Trophoblast cell (in vitro differentiated cells and primary cell): ENCODE measurements at regions not wholly inside any gene's neighbourhood (a gene's known extent, or its start where the extent isn't known, plus 50 kb on each side); places are given as distances from the start of the nearest gene placed in this dataset.
A peak's percentile ranks its signal among the peaks of the same experiment; 100 is the strongest.

Experiments used
- DNase-seq, 2 donors: peaks; one replicate each; pipeline ENCODE4 v3.0.0-alpha.2; 2016
- H2AFZ ChIP-seq: 2 replicates; pipeline ENCODE4 v1.6.1; 2013; ENCODE audit warnings: low read length, moderate library complexity, mild to moderate bottlenecking; ENCODE audit not compliant: insufficient read depth, poor library complexity
- H2AK5ac ChIP-seq: 2 replicates; pipeline ENCODE4 v1.6.1; 2013; ENCODE audit warnings: mild to moderate bottlenecking, low read length
- H2BK120ac ChIP-seq: 2 replicates; pipeline ENCODE4 v1.6.1; 2013; ENCODE audit warnings: low read length, mild to moderate bottlenecking, moderate library complexity; ENCODE audit not compliant: insufficient read depth, poor library complexity
- H2BK12ac ChIP-seq: 2 replicates; pipeline ENCODE4 v1.6.1; 2013; ENCODE audit warnings: mild to moderate bottlenecking, low read length, moderate library complexity
- H2BK5ac ChIP-seq: 2 replicates; pipeline ENCODE4 v1.6.1; 2013; ENCODE audit warnings: low read length, low read depth, moderate library complexity, mild to moderate bottlenecking; ENCODE audit not compliant: poor library complexity
- H3K14ac ChIP-seq: 2 replicates; pipeline ENCODE4 v1.6.1; 2013; ENCODE audit warnings: mild to moderate bottlenecking, low read length
- H3K18ac ChIP-seq: 2 replicates; pipeline ENCODE4 v1.6.1; 2013; ENCODE audit warnings: mild to moderate bottlenecking, low read length
- H3K23ac ChIP-seq: 2 replicates; pipeline ENCODE4 v1.6.1; 2013; ENCODE audit warnings: low read length
- H3K27ac ChIP-seq: 2 replicates; pipeline ENCODE4 v1.5.1; 2013; ENCODE audit warnings: low read depth, mild to moderate bottlenecking, inconsistent platforms, low read length, moderate library complexity
- H3K27me3 ChIP-seq: 2 replicates; pipeline ENCODE4 v1.6.1; 2013; ENCODE audit warnings: inconsistent platforms, mild to moderate bottlenecking, low read length, moderate library complexity; ENCODE audit not compliant: insufficient read depth
- H3K36me3 ChIP-seq, 2 experiments: 1 replicate in 1 of 2; 2 replicates in 1 of 2; pipeline ENCODE4 v1.6.1; 2013; ENCODE audit warnings: low read length in 2 of 2, mild to moderate bottlenecking in 2 of 2, moderate library complexity in 1 of 2; ENCODE audit not compliant: insufficient read depth in 2 of 2, control insufficient read depth in 1 of 2
- H3K4ac ChIP-seq: 2 replicates; pipeline ENCODE4 v1.6.1; 2013; ENCODE audit warnings: low read depth, mild to moderate bottlenecking, low read length, moderate library complexity
- H3K4me1 ChIP-seq, 2 experiments: 1 replicate in 1 of 2; 2 replicates in 1 of 2; pipeline ENCODE4 v1.6.1; 2013; ENCODE audit warnings: low read length in 2 of 2, mild to moderate bottlenecking in 2 of 2, moderate library complexity in 1 of 2; ENCODE audit not compliant: insufficient read depth in 2 of 2, control insufficient read depth in 1 of 2
- H3K4me2 ChIP-seq: 2 replicates; pipeline ENCODE4 v1.6.1; 2013; ENCODE audit warnings: inconsistent platforms, mild to moderate bottlenecking, low read length, moderate library complexity
- H3K4me3 ChIP-seq: 2 replicates; pipeline ENCODE4 v1.5.1; 2013; ENCODE audit warnings: mild to moderate bottlenecking, low read depth, low read length, inconsistent platforms
- H3K79me1 ChIP-seq: one replicate; pipeline ENCODE4 v1.6.1; 2013; ENCODE audit warnings: low read length
- H3K79me2 ChIP-seq: 2 replicates; pipeline ENCODE4 v1.6.1; 2013; ENCODE audit warnings: low read length, mild to moderate bottlenecking; ENCODE audit not compliant: control insufficient read depth, insufficient read depth, poor library complexity
- H3K9ac ChIP-seq: 2 replicates; pipeline ENCODE4 v1.6.1; 2013; ENCODE audit warnings: mild to moderate bottlenecking, low read length
- H3K9me3 ChIP-seq: 2 replicates; pipeline ENCODE4 v1.6.1; 2013; ENCODE audit warnings: low read depth, mild to moderate bottlenecking, control low read depth, inconsistent platforms, low read length; ENCODE audit not compliant: insufficient read depth
- H4K12ac ChIP-seq: 2 replicates; pipeline ENCODE4 v1.6.1; 2013; ENCODE audit warnings: low read depth, mild to moderate bottlenecking, low read length, moderate library complexity
- H4K8ac ChIP-seq: 2 replicates; pipeline ENCODE4 v1.6.1; 2013; ENCODE audit warnings: low read depth, mild to moderate bottlenecking, low read length, moderate library complexity
- H4K91ac ChIP-seq: one replicate; pipeline ENCODE4 v1.6.1; 2013; ENCODE audit warnings: low read depth, mild to moderate bottlenecking, low read length, moderate library complexity
- WGBS: extraction: QIAGEN DNeasy Blood & Tissue Kit; methylation state at CpG from one replicate; pipeline ENCODE4 v1.1.7; 2013; ENCODE audit warnings: missing lambda C conversion rate; ENCODE audit not compliant: insufficient read length, insufficient coverage; ENCODE audit errors: extremely low coverage; 5-methylcytosine and 5-hydroxymethylcytosine counted together

- Histone ChIP-seq H4K8ac (no peak overlapping the region), H2BK5ac (no peak overlapping the region), H3K9me3 (no peaks in the 10 kb centered on the region), H3K4me1 (no peaks in the 10 kb centered on the region), H2BK120ac (no peak overlapping the region), H3K4me2 (no peak overlapping the region), H3K36me3 (no peaks in the 10 kb centered on the region), H3K79me1 (no peaks in the 10 kb centered on the region), H3K14ac (no peak overlapping the region), H4K91ac (no peak overlapping the region), H3K4ac (no peak overlapping the region), H2AFZ (no peak overlapping the region), H3K4me3 (no peak overlapping the region), H3K27ac (no peak overlapping the region), H2AK5ac (no peak overlapping the region), H3K27me3 (no peaks in the 10 kb centered on the region), H4K12ac (no peak overlapping the region), H3K18ac (no peak overlapping the region), H3K79me2 (no peaks in the 10 kb centered on the region), H3K23ac (no peak overlapping the region), H2BK12ac (no peak overlapping the region), H3K9ac (no peak overlapping the region)
- DNase-seq = no peak
- WGBS = no CpG with 5 or more reads among the region's 2 CpGs
Observed at GRCh38 chr1:70659891-70660290, 248.8 kb downstream of the CTH start.

DNA sequence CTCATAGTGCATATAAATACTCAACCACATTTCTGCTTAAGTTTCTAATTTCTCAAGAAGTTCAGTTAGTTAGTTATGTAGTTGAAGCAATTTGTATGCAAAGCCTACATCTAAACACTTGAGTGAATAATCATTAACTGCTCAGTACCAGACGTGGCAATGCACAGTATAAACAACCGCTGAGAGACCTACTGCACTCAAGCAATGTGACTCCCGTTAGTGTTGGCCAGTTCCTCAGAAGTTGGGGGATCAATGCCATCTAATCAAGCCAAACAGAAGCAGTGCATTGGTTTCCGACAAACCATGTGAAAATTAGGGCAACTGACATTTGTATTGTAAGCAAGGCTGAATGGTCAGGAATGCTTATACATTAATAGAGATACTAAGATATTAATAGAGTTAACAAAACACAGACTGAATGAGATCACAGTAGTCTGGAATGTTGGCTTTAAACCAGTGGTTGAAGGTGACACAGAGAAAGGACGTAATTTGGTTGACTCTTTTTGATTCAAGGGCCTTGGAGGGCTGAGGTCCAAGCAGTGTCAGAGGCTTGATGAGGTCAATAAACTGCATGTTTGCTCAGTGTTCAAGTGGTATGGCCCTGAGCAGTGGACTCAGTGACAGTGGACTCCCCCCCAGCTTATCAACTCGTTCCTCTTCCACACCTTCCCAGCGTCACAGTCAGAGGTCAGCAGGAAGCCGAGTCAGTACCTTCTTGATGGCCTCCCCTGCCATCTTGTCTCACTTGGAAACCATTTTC, 255.5 kb downstream of the CTH start:
- Histone ChIP-seq H3K18ac (no peak overlapping the region), H2BK12ac (no peak overlapping the region), H3K14ac (no peak overlapping the region), H3K4me2 (no peak overlapping the region), H2AFZ (no peak overlapping the region), H3K4me1 (no peaks in the 10 kb centered on the region), H3K9me3 (no peaks in the 10 kb centered on the region), H3K9ac (no peak overlapping the region), H2BK5ac (no peak overlapping the region), H3K36me3 (no peaks in the 10 kb centered on the region), H4K8ac (no peak overlapping the region), H4K91ac (no peak overlapping the region), H3K79me2 (no peaks in the 10 kb centered on the region), H2AK5ac (no peak overlapping the region), H3K23ac (no peak overlapping the region), H3K4ac (no peak overlapping the region), H2BK120ac (no peak overlapping the region), H3K4me3 (no peak overlapping the region), H3K79me1 (no peaks in the 10 kb centered on the region), H3K27ac (no peak overlapping the region), H4K12ac (no peak overlapping the region), H3K27me3 (no peaks in the 10 kb centered on the region)
- WGBS = no CpG with 5 or more reads among the region's 8 CpGs
- DNase-seq = no peak

DNA sequence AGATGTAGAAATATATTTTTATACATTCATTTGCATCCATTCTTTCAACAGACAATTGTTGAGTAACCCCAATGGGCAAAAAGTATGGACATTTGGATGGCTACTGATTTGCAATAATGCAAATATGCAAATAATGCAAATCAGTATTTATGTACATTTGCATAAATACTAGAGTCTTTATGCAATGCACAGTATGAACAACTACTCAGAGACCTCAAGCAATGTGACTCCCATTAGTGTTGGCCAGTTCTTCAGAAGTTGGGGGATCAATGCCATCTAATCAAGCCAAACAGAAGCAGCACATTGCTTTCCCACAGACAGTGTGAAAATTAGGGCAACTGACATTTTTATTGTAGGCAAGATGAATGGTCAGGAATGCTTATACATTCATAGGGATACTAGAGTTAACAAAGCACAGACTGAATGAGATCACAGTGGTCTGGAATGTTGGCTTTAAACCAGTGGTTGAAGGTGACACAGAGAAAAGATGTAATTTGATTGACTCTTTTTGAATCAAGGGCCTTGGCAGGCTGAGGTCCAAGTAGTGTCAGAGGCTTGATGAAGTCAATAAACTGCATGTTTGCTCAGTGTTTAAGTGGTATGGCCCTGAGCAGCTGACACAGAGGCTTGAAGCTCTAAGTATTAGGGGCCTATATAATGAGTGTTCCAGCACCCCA, 256.6 kb downstream of the CTH start:
- H3K18ac ChIP-seq = no peak overlapping the region
- H3K79me2 ChIP-seq = no peaks in the 10 kb centered on the region
- H4K91ac ChIP-seq = no peak overlapping the region
- H3K9me3 ChIP-seq = no peaks in the 10 kb centered on the region
- no peak overlapping the region for H3K4me2 ChIP-seq
- H2BK5ac ChIP-seq = no peak overlapping the region
- no peak overlapping the region for H3K27ac ChIP-seq
- no peak overlapping the region for H3K9ac ChIP-seq
- H3K4me1 ChIP-seq = no peaks in the 10 kb centered on the region
- H3K4me3 ChIP-seq = no peak overlapping the region
- H2BK120ac ChIP-seq = no peak overlapping the region
- H3K4ac ChIP-seq = no peak overlapping the region
- no peaks in the 10 kb centered on the region for H3K79me1 ChIP-seq
- H3K27me3 ChIP-seq = no peaks in the 10 kb centered on the region
- H2AFZ ChIP-seq = no peak overlapping the region
- H2BK12ac ChIP-seq = no peak overlapping the region
- no peak overlapping the region for H3K23ac ChIP-seq
- no peak overlapping the region for H4K8ac ChIP-seq
- no peak overlapping the region for H2AK5ac ChIP-seq
- H3K14ac ChIP-seq = no peak overlapping the region
- DNase-seq = no peak
- H4K12ac ChIP-seq = no peak overlapping the region
- no peaks in the 10 kb centered on the region for H3K36me3 ChIP-seq

DNA sequence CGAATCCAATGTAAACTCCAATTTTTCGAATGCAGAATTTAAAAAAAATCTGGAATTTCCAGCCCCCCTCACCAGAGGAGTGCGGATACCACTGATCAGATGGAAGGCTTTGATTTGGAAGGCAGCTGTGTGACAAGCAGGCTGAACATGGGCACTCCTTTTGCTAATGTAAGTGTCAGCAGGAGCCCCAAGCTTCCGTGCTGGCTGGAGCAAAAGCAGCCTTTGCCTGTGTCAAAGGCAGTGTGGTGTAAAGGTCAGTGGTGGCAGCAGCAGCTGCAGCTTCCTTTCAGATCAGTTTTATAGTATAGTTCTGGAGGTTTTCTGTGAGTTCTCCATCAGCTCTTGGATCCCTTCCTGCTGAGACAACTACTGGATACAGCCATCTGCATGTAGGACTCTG, 259.9 kb downstream of the CTH start:
- no peak overlapping the region for H4K8ac ChIP-seq
- no peak overlapping the region for H3K27ac ChIP-seq
- no peak overlapping the region for H3K23ac ChIP-seq
- no peak overlapping the region for H3K4me2 ChIP-seq
- no peak overlapping the region for H3K4ac ChIP-seq
- H3K9me3 ChIP-seq = no peaks in the 10 kb centered on the region
- H3K36me3 ChIP-seq = no peaks in the 10 kb centered on the region
- H3K27me3 ChIP-seq = no peaks in the 10 kb centered on the region
- no CpG with 5 or more reads among the region's 4 CpGs for WGBS
- no peak overlapping the region for H2BK12ac ChIP-seq
- no peak overlapping the region for H2BK5ac ChIP-seq
- H3K18ac ChIP-seq = no peak overlapping the region
- peak overlapping the region; percentile 63 for H3K9ac ChIP-seq
- DNase-seq = no peak
- H3K4me3 ChIP-seq = no peak overlapping the region
- H3K14ac ChIP-seq = no peak overlapping the region
- H2AFZ ChIP-seq = no peak overlapping the region
- H3K4me1 ChIP-seq = peaks cover 3 to 5% of the 10 kb centered on the region in 2 experiments
- H2BK120ac ChIP-seq = no peak overlapping the region
- no peak overlapping the region for H4K12ac ChIP-seq
- H3K79me1 ChIP-seq = no peaks in the 10 kb centered on the region
- H2AK5ac ChIP-seq = no peak overlapping the region
- H3K79me2 ChIP-seq = no peaks in the 10 kb centered on the region
- H4K91ac ChIP-seq = no peak overlapping the region
